NB4 (cell line): ENCODE measurements at regions not wholly inside any gene's neighbourhood (a gene's known extent, or its start where the extent isn't known, plus 50 kb on each side); places are given as distances from the start of the nearest gene placed in this dataset.

Source experiments
- DNase-seq: peaks from one replicate; pipeline ENCODE4 v3.0.0; 2010; ENCODE audit warnings: low read depth
- H3K4me3 ChIP-seq: one replicate; pipeline ENCODE4 v1.5.1; 2011; ENCODE audit warnings: mild to moderate bottlenecking, low read depth, low read length, moderate library complexity
- MAX ChIP-seq: IDR thresholded peaks from 2 replicates; pipeline ENCODE4 v1.6.1; 2011; ENCODE audit warnings: low read depth, low read length
- MYC ChIP-seq: IDR thresholded peaks from 2 replicates; pipeline ENCODE4 v1.6.1; 2011; ENCODE audit warnings: low read depth, low read length
- POLR2A ChIP-seq: IDR thresholded peaks from 2 replicates; pipeline ENCODE4 v1.6.1; 2011; ENCODE audit warnings: mild to moderate bottlenecking; ENCODE audit not compliant: insufficient read length; ENCODE audit errors: extremely low read depth
- TF ChIP-seq, protein P1 (sequence below): IDR thresholded peaks from one replicate; pipeline ENCODE4 v1.5.1; 2012; ENCODE audit warnings: low read depth, low read length

DNA sequence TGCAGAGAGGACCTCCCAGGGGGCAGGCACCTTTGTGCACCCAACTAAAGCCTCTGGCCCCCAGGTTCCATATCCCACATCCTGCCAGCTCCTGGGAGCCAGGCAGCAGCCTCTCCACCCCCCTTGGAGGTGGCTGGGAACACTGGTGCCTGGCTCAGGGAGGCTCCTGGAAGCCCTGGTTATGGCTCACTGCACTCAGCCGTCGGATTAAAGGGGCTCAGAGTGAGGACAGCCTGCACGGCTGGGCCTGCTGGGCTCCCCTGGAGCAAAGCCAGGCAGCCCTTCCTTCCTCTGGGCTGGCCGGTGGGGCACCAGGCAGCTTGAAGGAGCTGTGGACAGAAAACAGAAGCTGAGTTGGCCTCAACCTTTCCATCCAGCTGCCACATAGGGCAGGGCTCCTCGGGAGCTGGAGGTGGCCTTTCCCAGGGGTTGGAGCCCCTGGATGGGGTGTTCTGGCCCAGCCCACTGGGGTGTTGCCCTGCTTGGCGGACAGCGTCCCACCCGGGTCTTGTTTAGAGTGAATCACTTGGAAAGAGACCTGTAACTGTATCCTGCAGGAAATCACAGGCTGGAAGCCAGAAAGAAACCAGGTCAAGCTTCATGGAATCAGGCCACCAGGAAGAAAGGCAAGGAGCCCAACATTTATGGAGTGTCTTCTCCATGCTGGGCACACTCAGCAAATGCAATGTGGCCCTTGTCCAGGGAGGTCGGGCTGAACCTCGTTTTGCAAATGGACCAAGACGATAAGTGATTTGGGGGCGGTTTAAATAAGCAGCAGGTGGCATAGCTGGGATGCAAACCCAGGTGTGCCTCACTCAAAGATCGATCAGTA is 253.3 kb downstream of the SOX9 start:
- no peak overlapping the region for H3K4me3 ChIP-seq
- TF ChIP-seq, protein P1, sequence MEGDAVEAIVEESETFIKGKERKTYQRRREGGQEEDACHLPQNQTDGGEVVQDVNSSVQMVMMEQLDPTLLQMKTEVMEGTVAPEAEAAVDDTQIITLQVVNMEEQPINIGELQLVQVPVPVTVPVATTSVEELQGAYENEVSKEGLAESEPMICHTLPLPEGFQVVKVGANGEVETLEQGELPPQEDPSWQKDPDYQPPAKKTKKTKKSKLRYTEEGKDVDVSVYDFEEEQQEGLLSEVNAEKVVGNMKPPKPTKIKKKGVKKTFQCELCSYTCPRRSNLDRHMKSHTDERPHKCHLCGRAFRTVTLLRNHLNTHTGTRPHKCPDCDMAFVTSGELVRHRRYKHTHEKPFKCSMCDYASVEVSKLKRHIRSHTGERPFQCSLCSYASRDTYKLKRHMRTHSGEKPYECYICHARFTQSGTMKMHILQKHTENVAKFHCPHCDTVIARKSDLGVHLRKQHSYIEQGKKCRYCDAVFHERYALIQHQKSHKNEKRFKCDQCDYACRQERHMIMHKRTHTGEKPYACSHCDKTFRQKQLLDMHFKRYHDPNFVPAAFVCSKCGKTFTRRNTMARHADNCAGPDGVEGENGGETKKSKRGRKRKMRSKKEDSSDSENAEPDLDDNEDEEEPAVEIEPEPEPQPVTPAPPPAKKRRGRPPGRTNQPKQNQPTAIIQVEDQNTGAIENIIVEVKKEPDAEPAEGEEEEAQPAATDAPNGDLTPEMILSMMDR: no peak
- TF ChIP-seq MYC (no peak), MAX (no peak), POLR2A (no peak)
- DNase-seq: no peak

- TF ChIP-seq, protein P1: no peak
- TF ChIP-seq MYC (no peak), MAX (no peak), POLR2A (no peak)
- DNase-seq: no peak
- no peak overlapping the region for H3K4me3 ChIP-seq
These were observed 255.9 kb downstream of the SOX9 start for GRCh38 chr17:72376526-72377345.

DNA sequence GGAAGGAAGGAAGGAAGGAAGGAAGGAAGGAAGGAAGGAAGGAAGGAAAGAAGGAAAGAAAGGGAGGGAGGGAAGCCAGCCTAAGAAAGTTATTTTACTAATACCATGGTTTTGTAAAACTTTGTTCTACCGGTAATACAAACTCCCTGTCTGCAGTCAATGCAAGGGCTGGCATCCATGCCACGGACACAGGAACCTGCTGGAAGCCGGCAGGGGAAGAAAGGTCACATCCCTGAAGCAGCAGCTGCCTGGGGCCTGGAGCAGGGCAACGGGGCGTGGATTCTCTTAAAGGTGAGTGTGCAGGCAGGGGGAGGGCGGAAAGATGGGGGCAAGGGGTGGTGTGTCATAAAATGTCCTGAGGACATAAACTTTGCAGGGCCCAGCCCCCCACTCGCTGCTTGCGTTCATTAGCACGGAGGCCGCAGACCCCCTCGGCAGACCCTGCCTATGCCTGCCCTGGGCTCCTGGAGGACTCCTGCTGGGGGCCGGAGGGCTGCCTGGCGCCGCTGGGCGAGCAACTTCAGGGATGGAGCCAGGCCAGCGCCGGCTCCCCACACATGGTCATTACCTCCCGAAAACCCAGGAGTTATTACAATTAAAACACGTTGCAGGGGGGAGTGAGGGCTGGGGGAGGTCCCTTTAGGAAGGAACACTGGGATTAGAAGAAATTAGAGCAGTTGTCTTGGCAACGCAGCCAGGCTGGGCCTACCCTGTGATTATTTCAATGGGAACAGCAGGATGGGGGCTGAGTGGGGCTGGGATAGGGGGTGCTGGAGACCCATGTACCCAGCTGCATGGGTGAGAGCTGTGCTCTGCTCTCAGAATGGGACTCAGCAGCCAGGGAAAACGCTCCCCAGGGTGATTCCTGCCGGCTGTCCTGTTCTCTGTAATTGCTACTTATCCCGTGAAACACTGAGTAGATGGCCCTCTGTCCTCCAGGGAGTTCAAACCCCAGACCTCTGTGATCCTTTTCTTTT is 257.9 kb downstream of the SOX9 start:
- no peak for DNase-seq
- no peak overlapping the region for H3K4me3 ChIP-seq
- TF ChIP-seq POLR2A (no peak), MYC (no peak), MAX (no peak)
- TF ChIP-seq, protein P1: no peak

DNA sequence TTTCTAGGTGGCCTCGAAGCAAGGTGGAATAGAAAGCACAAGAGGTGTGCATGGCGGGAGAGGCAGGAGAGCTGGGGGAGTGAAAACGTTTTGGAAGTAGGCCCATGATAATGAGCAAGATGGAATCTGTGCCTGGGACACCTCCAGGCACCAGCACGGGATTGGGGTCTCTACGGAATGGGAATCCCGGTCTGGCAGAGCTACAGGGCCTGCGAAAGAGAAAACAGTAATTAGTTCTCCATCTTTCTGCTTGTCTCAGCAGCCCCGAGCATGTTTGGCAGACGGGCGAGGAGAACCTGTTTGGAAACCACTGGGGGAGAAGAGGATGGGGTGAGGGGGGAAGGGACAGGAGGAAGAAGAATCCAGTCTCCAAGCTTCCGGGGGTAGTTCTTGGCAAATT is 258.7 kb downstream of the SOX9 start:
- no peak overlapping the region for H3K4me3 ChIP-seq
- DNase-seq: no peak
- TF ChIP-seq, protein P1: no peak
- no peak for TF ChIP-seq POLR2A
- TF ChIP-seq MAX: no peak
- no peak for TF ChIP-seq MYC

GRCh38 chr17:72380120-72380519 is 259.3 kb downstream of the SOX9 start:
- DNase-seq: no peak
- TF ChIP-seq, protein P1: no peak
- TF ChIP-seq POLR2A (no peak), MAX (no peak), MYC (no peak)
- H3K4me3 ChIP-seq: no peak overlapping the region
